HCT116 (cell line): ENCODE measurements at regions not wholly inside any gene's neighbourhood (a gene's known extent, or its start where the extent isn't known, plus 50 kb on each side); places are given as distances from the start of the nearest gene placed in this dataset.

Experiments
- ATAC-seq: fragments of 200-7000 bp; cut with Tn5 transposase; 2 replicates; pipeline ENCODE4 v1.9.1; 2020; ENCODE audit warnings: mild to moderate bottlenecking, moderate library complexity
- BruUV-seq: library from RNA; stranded (reverse); fragments of 400-500 nt; replicated peaks from 2 replicates; lab custom pipeline; 2021; lab: Mats Ljungman, UMichigan
- CTCF ChIA-PET: fragments of 300-600 bp; sonication (Branson Sonifier 250); formaldehyde crosslinking; loops from one replicate; lab custom pipeline; 2021; ENCODE audit warnings: antibody characterized with exemption; lab: Charles Lee
- POLR2A ChIA-PET: fragments of 300-600, 350-600 bp; sonication (Branson Sonifier 250); formaldehyde crosslinking; loops from one replicate; lab custom pipeline; 2021; ENCODE audit warnings: antibody characterized with exemption; lab: Charles Lee
- RAD21 ChIA-PET, 2 experiments: fragments of 300-600 bp; sonication (Branson Sonifier 250); formaldehyde crosslinking; loops; one replicate each; lab custom pipeline; 2023; ENCODE audit warnings: low total read pairs in 2 of 2; ENCODE audit not compliant: uncharacterized antibody in 2 of 2, unreplicated experiment in 2 of 2, low non-redundant PET in 1 of 2; lab: Charles Lee
- DNase-seq: peaks from one replicate; pipeline ENCODE4 v3.0.0-alpha.2; 2010; ENCODE audit warnings: low read depth, low spot score
- H2AFZ ChIP-seq: fragments of 200-600 bp; shearing (Covaris generic), sonication (generic); 2 replicates; pipeline ENCODE4 v1.6.1; 2017; ENCODE audit warnings: low read depth, mixed run types, mixed read lengths, antibody characterized with exemption, low read length; ENCODE audit not compliant: poor library complexity, severe bottlenecking
- H3K27ac ChIP-seq: 2 replicates; pipeline ENCODE4 v1.5.1; 2012; ENCODE audit warnings: low read depth, low read length
- H3K27me3 ChIP-seq: fragments of 200-600 bp; sonication (generic); 2 replicates; pipeline ENCODE4 v1.6.1; 2016; ENCODE audit warnings: mixed run types, low read length, mixed read lengths; ENCODE audit not compliant: insufficient read depth
- H3K36me3 ChIP-seq, 2 experiments: fragments of 200-500 bp in 1 of 2; fragments of 200-600 bp in 1 of 2; sonication (Bioruptor generic) in 1 of 2; sonication (generic) in 1 of 2; 2 replicates each; pipeline versions ENCODE4 v1.5.1 to v1.6.1; 2014 to 2016; ENCODE audit warnings: low read length in 2 of 2, inconsistent platforms in 1 of 2, mixed read lengths in 1 of 2, mixed run types in 1 of 2; ENCODE audit not compliant: insufficient read depth in 2 of 2, control insufficient read depth in 1 of 2
- H3K4me1 ChIP-seq, 2 experiments: fragments of 200-600 bp in 1 of 2; sonication (generic) in 1 of 2; 2 replicates each; pipeline versions ENCODE4 v1.5.1 to v1.6.1; 2012 to 2017; ENCODE audit warnings: low read length in 2 of 2, inconsistent platforms in 1 of 2, mild to moderate bottlenecking in 1 of 2, mixed read lengths in 1 of 2, mixed run types in 1 of 2, moderate library complexity in 1 of 2; ENCODE audit not compliant: insufficient read depth in 2 of 2, control insufficient read depth in 1 of 2
- H3K4me2 ChIP-seq: fragments of 200-600 bp; sonication (generic); 2 replicates; pipeline ENCODE4 v1.6.1; 2017; ENCODE audit warnings: mixed run types, low read length, mixed read lengths
- H3K4me3 ChIP-seq, 2 experiments: fragments of 200-600 bp in 1 of 2; sonication (generic) in 1 of 2; replicated peaks in 1 of 2; 2 replicates each; pipeline ENCODE4 v1.5.1; 2011 to 2016; ENCODE audit warnings: low read length in 2 of 2, control low read depth in 1 of 2, low read depth in 1 of 2, mild to moderate bottlenecking in 1 of 2, mixed read lengths in 1 of 2, mixed run types in 1 of 2
- H3K79me2 ChIP-seq: fragments of 200-600 bp; sonication (generic); 2 replicates; pipeline ENCODE4 v1.6.1; 2017; ENCODE audit warnings: mild to moderate bottlenecking, mixed run types, low read length, moderate library complexity, mixed read lengths; ENCODE audit not compliant: insufficient read depth
- H3K9ac ChIP-seq: fragments of 200-600 bp; sonication (generic); 2 replicates; pipeline ENCODE4 v1.6.1; 2016; ENCODE audit warnings: low read length, mixed read lengths
- H3K9me2 ChIP-seq: fragments of 200-600 bp; sonication (generic), shearing (Covaris generic); 2 replicates; pipeline ENCODE4 v1.6.1; 2017; ENCODE audit warnings: mixed run types, mild to moderate bottlenecking, moderate library complexity; ENCODE audit not compliant: insufficient read depth
- H3K9me3 ChIP-seq, 2 experiments: fragments of 200-500 bp in 1 of 2; fragments of 200-600 bp in 1 of 2; sonication (Bioruptor generic) in 1 of 2; sonication (generic) in 1 of 2; 2 replicates each; pipeline ENCODE4 v1.6.1; 2014 to 2017; ENCODE audit warnings: low read length in 2 of 2, mixed read lengths in 2 of 2, inconsistent platforms in 1 of 2, low read depth in 1 of 2, mild to moderate bottlenecking in 1 of 2, mixed run types in 1 of 2, moderate library complexity in 1 of 2; ENCODE audit not compliant: control insufficient read depth in 1 of 2, insufficient read depth in 1 of 2
- H4K20me1 ChIP-seq: fragments of 200-600 bp; sonication (generic), shearing (Covaris generic); 2 replicates; pipeline ENCODE4 v1.6.1; 2017; ENCODE audit warnings: mixed run types, mild to moderate bottlenecking, moderate library complexity; ENCODE audit not compliant: insufficient read depth
- CEBPB ChIP-seq: IDR thresholded peaks from 2 replicates; pipeline ENCODE4 v1.6.1; 2012; ENCODE audit warnings: low read depth
- EGR1 ChIP-seq: IDR thresholded peaks from 2 replicates; pipeline ENCODE4 v1.6.1; 2012; ENCODE audit warnings: low read depth
- EZH2 ChIP-seq: fragments of 200-600 bp; sonication (generic); IDR thresholded peaks from 2 replicates; pipeline ENCODE4 v1.6.1; 2017; ENCODE audit warnings: antibody characterized with exemption, mixed run types
- POLR2A ChIP-seq: IDR thresholded peaks from 2 replicates; pipeline ENCODE4 v1.7.0; 2011; ENCODE audit warnings: borderline replicate concordance; ENCODE audit not compliant: insufficient read depth, insufficient read length; ENCODE audit errors: extremely low read depth
- POLR2AphosphoS5 ChIP-seq: IDR thresholded peaks from 2 replicates; pipeline ENCODE4 v1.6.1; 2011; ENCODE audit warnings: mild to moderate bottlenecking, low read depth, low read length, moderate library complexity
- RAD21 ChIP-seq: IDR thresholded peaks from 2 replicates; pipeline ENCODE4 v1.6.1; 2012; ENCODE audit warnings: low read depth, mild to moderate bottlenecking
- REST ChIP-seq: IDR thresholded peaks from 2 replicates; pipeline ENCODE4 v1.6.1; 2012; ENCODE audit warnings: low read depth
- SRF ChIP-seq: IDR thresholded peaks from 2 replicates; pipeline ENCODE4 v1.6.1; 2012; ENCODE audit warnings: low read depth
- ZBTB33 ChIP-seq: IDR thresholded peaks from 2 replicates; pipeline ENCODE4 v1.6.1; 2011; ENCODE audit warnings: mild to moderate bottlenecking, low read length, moderate library complexity; ENCODE audit not compliant: insufficient replicate concordance; ENCODE audit errors: extremely low read depth
- ZNF274 ChIP-seq: fragments of 200-500 bp; sonication (Bioruptor generic); IDR thresholded peaks from 2 replicates; pipeline ENCODE4 v1.6.1; 2014; ENCODE audit warnings: mild to moderate bottlenecking, low read depth, low read length, inconsistent platforms
- intact Hi-C: fragments of 100-400 bp; cut with micrococcal nuclease; formaldehyde crosslinking; loops from 2 replicates; pipeline ENCODE4 v1.10.0; 2022
- TF ChIP-seq, protein P1 (sequence below): IDR thresholded peaks from 2 replicates; pipeline ENCODE4 v1.6.1; 2012
- TF ChIP-seq, protein P2 (sequence below), 3 experiments: fragments of 200-600 bp in 1 of 3; sonication (generic) in 1 of 3; IDR thresholded peaks in 2 of 3; conservative IDR thresholded peaks in 1 of 3; 2 replicates each; pipeline ENCODE4 v1.5.1; 2012 to 2017; ENCODE audit warnings: low read depth in 2 of 3, low read length in 2 of 3, antibody characterized with exemption in 1 of 3, borderline replicate concordance in 1 of 3, control low read depth in 1 of 3, mild to moderate bottlenecking in 1 of 3, mixed read lengths in 1 of 3, mixed run types in 1 of 3, moderate library complexity in 1 of 3; ENCODE audit not compliant: insufficient read depth in 1 of 3

DNA sequence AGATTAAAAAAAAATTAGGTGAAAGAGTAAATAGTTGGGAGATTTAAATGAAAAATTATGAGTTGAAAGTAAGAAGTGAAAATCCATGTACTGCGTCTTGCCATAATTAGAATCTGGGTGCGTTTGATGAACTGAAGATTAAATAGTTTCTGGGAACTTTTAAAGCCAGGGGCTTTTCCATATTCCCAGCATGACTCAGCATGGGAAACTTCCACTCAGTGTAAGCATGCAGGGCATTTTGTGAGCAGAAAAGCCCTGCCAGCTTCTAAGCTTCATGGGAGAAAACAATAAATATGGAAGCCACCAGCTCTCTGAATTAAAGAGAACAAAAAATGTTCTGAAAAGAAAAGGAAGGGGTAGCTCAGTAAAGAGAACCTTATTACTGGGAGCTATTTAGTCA is 62.0 kb upstream of the EDNRB start:
- Histone ChIP-seq H3K79me2 (no peaks in the 10 kb centered on the region), H3K4me2 (no peak overlapping the region), H3K9ac (no peak overlapping the region), H3K9me2 (no peaks in the 10 kb centered on the region), H3K9me3 (peaks cover 0 to 14% of the 10 kb centered on the region in 2 experiments; a peak in 2 of 4 replicates), H4K20me1 (no peaks in the 10 kb centered on the region), H3K27ac (no peak overlapping the region), H3K27me3 (no peaks in the 10 kb centered on the region), H3K36me3 (no peaks in the 10 kb centered on the region), H3K4me1 (no peaks in the 10 kb centered on the region; a peak in 1 of 4 replicates), H2AFZ (no peak overlapping the region), H3K4me3 (no peak overlapping the region)
- DNase-seq: no peak
- no peak for TF ChIP-seq ZNF274
- BruUV-seq: no TSS peak
- POLR2A ChIA-PET: no interaction called here
- ATAC-seq: no peak
- RAD21 ChIA-PET: no interaction called here
- intact Hi-C loops: no loop called here
- CTCF ChIA-PET: no interaction called here

DNA sequence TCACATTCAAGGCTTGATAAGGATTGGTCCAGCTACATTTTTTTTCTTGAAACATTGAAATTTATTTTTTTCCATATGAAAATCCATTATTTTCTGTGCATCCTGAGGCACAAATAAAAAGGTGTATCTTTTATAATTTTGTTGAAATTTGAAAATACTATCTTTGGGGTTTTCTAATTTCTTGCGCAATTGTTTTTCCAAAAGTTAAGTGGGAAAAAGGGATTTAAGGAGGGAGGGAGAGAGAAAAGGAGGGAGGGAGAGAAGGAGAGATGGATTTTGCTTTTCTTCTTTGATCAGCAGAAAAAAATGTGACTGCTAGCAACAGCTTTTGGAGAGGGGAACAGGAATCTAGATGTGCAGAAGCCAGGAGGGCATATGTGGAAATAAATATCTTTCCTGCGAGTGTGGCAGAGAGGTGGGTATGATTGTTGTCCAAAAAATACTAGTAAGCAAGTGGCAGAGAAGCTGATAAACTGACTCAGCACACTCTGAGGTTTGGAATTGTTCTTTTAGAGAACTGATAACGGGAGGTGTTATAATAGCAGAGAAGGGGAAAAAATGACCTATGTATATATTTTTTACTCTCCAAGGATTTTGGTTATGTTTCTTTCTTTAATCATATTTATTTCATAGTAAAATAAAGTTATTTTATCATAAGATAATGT is 61.2 kb upstream of the EDNRB start:
- no peak overlapping the region for H3K4me2 ChIP-seq
- no peaks in the 10 kb centered on the region for H4K20me1 ChIP-seq
- DNase-seq (no peak), ATAC-seq (no peak)
- CTCF ChIA-PET: no interaction called here
- intact Hi-C loops: no loop called here
- RAD21 ChIA-PET: no interaction called here
- H3K79me2 ChIP-seq: no peaks in the 10 kb centered on the region
- no TSS peak for BruUV-seq
- H3K9ac ChIP-seq: no peak overlapping the region
- no peaks in the 10 kb centered on the region for H3K27me3 ChIP-seq
- H3K9me2 ChIP-seq: no peaks in the 10 kb centered on the region
- H3K9me3 ChIP-seq: peaks cover 0 to 14% of the 10 kb centered on the region in 2 experiments; a peak in 2 of 4 replicates
- H3K27ac ChIP-seq: no peak overlapping the region
- no peak overlapping the region for H2AFZ ChIP-seq
- POLR2A ChIA-PET: no interaction called here
- no peak overlapping the region for H3K4me3 ChIP-seq
- no peaks in the 10 kb centered on the region for H3K36me3 ChIP-seq
- H3K4me1 ChIP-seq: no peaks in the 10 kb centered on the region; a peak in 1 of 4 replicates
- no peak for TF ChIP-seq SRF
- no peak for TF ChIP-seq REST
- no peak for TF ChIP-seq ZBTB33
- TF ChIP-seq EGR1: no peak
- no peak for TF ChIP-seq EZH2
- TF ChIP-seq RAD21: no peak
- no peak for TF ChIP-seq POLR2A
- TF ChIP-seq, protein P1, sequence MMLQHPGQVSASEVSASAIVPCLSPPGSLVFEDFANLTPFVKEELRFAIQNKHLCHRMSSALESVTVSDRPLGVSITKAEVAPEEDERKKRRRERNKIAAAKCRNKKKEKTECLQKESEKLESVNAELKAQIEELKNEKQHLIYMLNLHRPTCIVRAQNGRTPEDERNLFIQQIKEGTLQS: no peak
- no peak for TF ChIP-seq POLR2AphosphoS5
- TF ChIP-seq CEBPB: no peak
- TF ChIP-seq, protein P2, sequence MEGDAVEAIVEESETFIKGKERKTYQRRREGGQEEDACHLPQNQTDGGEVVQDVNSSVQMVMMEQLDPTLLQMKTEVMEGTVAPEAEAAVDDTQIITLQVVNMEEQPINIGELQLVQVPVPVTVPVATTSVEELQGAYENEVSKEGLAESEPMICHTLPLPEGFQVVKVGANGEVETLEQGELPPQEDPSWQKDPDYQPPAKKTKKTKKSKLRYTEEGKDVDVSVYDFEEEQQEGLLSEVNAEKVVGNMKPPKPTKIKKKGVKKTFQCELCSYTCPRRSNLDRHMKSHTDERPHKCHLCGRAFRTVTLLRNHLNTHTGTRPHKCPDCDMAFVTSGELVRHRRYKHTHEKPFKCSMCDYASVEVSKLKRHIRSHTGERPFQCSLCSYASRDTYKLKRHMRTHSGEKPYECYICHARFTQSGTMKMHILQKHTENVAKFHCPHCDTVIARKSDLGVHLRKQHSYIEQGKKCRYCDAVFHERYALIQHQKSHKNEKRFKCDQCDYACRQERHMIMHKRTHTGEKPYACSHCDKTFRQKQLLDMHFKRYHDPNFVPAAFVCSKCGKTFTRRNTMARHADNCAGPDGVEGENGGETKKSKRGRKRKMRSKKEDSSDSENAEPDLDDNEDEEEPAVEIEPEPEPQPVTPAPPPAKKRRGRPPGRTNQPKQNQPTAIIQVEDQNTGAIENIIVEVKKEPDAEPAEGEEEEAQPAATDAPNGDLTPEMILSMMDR (IDR thresholded peaks at IDR 0.05 in 2 of 3, conservative IDR thresholded peaks at IDR 0.05 in 1 of 3; ENCODE audit: borderline replicate concordance in 1 of 3, insufficient read depth in 1 of 3, low read depth in 2 of 3, low read length in 2 of 3): no peak
